SK-N-SH (cell line): ENCODE measurements at regions not wholly inside any gene's neighbourhood (a gene's known extent, or its start where the extent isn't known, plus 50 kb on each side); places are given as distances from the start of the nearest gene placed in this dataset.

Experiments
- CTCF ChIA-PET: fragments of 300-600, 350-600 bp; formaldehyde crosslinking; extraction: SDS; loops from one replicate; lab custom pipeline; 2021; lab: Yijun Ruan, JAX
- POLR2A ChIA-PET: fragments of 350-600 bp; sonication (Branson Sonifier 250); formaldehyde crosslinking; extraction: SDS; loops from one replicate; lab custom pipeline; 2020; ENCODE audit warnings: antibody characterized with exemption, inconsistent platforms; lab: Yijun Ruan, JAX
- DNase-seq: peaks from one replicate; pipeline ENCODE4 v3.0.0; 2012
- H2AFZ ChIP-seq: fragments of 200-600 bp; sonication (generic); 2 replicates; pipeline ENCODE4 v1.8.1; 2016; ENCODE audit warnings: antibody characterized with exemption, mild to moderate bottlenecking, low read depth
- H3F3A ChIP-seq: fragments of 200-600 bp; sonication (generic); replicated peaks from 2 replicates; pipeline ENCODE3; 2016; ENCODE audit warnings: antibody characterized with exemption, mild to moderate bottlenecking; ENCODE audit not compliant: insufficient read depth
- H3K27ac ChIP-seq, 2 experiments: fragments of 200-500 bp in 1 of 2; fragments of 200-600 bp in 1 of 2; sonication (Bioruptor generic) in 1 of 2; sonication (generic), shearing (Covaris generic) in 1 of 2; 2 replicates each; pipeline versions ENCODE4 v1.5.1 to v1.6.1; 2014 to 2016; ENCODE audit warnings: low read depth in 2 of 2, inconsistent platforms in 1 of 2, low read length in 1 of 2, mild to moderate bottlenecking in 1 of 2, mixed read lengths in 1 of 2
- H3K27me3 ChIP-seq: fragments of 200-600 bp; sonication (generic), shearing (Covaris generic); 2 replicates; pipeline ENCODE4 v1.6.1; 2016; ENCODE audit warnings: mixed run types; ENCODE audit not compliant: insufficient read depth
- H3K36me3 ChIP-seq, 2 experiments: fragments of 200-500 bp in 1 of 2; fragments of 200-600 bp in 1 of 2; sonication (Bioruptor generic) in 1 of 2; sonication (generic) in 1 of 2; replicated peaks in 1 of 2; 2 replicates each; pipeline versions ENCODE3 to v1.5.1; 2014 to 2016; ENCODE audit warnings: low read length in 1 of 2, mild to moderate bottlenecking in 1 of 2; ENCODE audit not compliant: insufficient read depth in 2 of 2, control insufficient read depth in 1 of 2
- H3K4me1 ChIP-seq, 2 experiments: fragments of 200-500 bp in 1 of 2; fragments of 200-600 bp in 1 of 2; sonication (Bioruptor generic) in 1 of 2; sonication (generic), shearing (Covaris generic) in 1 of 2; 2 replicates each; pipeline versions ENCODE4 v1.5.1 to v1.6.1; 2014 to 2016; ENCODE audit warnings: low read depth in 1 of 2, low read length in 1 of 2, mixed run types in 1 of 2; ENCODE audit not compliant: insufficient read depth in 2 of 2, control insufficient read depth in 1 of 2
- H3K4me2 ChIP-seq: fragments of 200-600 bp; sonication (generic), shearing (Covaris generic); 2 replicates; pipeline ENCODE4 v1.6.1; 2017; ENCODE audit warnings: mixed run types
- H3K4me3 ChIP-seq, 2 experiments: fragments of 200-500 bp in 1 of 2; fragments of 200-600 bp in 1 of 2; sonication (Bioruptor generic) in 1 of 2; sonication (generic), shearing (Covaris generic) in 1 of 2; 2 replicates each; pipeline versions ENCODE4 v1.5.1 to v1.8.1; 2014 to 2016; ENCODE audit warnings: low read depth in 2 of 2, inconsistent platforms in 1 of 2, low read length in 1 of 2, mild to moderate bottlenecking in 1 of 2, mixed read lengths in 1 of 2, moderate library complexity in 1 of 2
- H3K79me2 ChIP-seq: fragments of 200-600 bp; sonication (generic); 2 replicates; pipeline ENCODE4 v1.8.1; 2017; ENCODE audit warnings: mild to moderate bottlenecking; ENCODE audit not compliant: insufficient read depth
- H3K9ac ChIP-seq: fragments of 200-600 bp; sonication (generic); 2 replicates; pipeline ENCODE4 v1.6.1; 2017; ENCODE audit warnings: mixed run types
- H3K9me2 ChIP-seq: fragments of 200-600 bp; sonication (generic); 2 replicates; pipeline ENCODE4 v1.6.1; 2017; ENCODE audit warnings: mixed run types
- H3K9me3 ChIP-seq: fragments of 200-600 bp; sonication (generic); 2 replicates; pipeline ENCODE4 v1.6.1; 2017; ENCODE audit warnings: mixed run types, mild to moderate bottlenecking, moderate library complexity
- H4K20me1 ChIP-seq: fragments of 200-600 bp; sonication (generic); 2 replicates; pipeline ENCODE4 v1.6.1; 2017; ENCODE audit warnings: mild to moderate bottlenecking, mixed run types; ENCODE audit not compliant: insufficient read depth
- CHD2 ChIP-seq: fragments of 150-350 bp; IDR thresholded peaks from 2 replicates; pipeline ENCODE4 v1.6.1; 2018; ENCODE audit warnings: low read length; ENCODE audit not compliant: partially characterized antibody
- FOXJ3 ChIP-seq: sonication (generic); formaldehyde crosslinking; IDR thresholded peaks from 2 replicates; pipeline ENCODE4 v1.5.1; 2020; ENCODE audit warnings: mild to moderate bottlenecking, missing genetic modification reagents
- FOXM1 ChIP-seq: IDR thresholded peaks from 2 replicates; pipeline ENCODE4 v1.4.0; 2012; ENCODE audit warnings: low read depth, mild to moderate bottlenecking
- GABPA ChIP-seq: IDR thresholded peaks from 2 replicates; pipeline ENCODE4 v1.4.0; 2012; ENCODE audit warnings: low read depth, mild to moderate bottlenecking
- GATA2 ChIP-seq: sonication (generic); formaldehyde crosslinking; IDR thresholded peaks from 2 replicates; pipeline ENCODE4 v1.5.0; 2020; ENCODE audit warnings: mild to moderate bottlenecking, missing genetic modification reagents
- JUND ChIP-seq: IDR thresholded peaks from 2 replicates; pipeline ENCODE4 v1.4.0; 2012
- MEF2A ChIP-seq: IDR thresholded peaks from 2 replicates; pipeline ENCODE4 v1.4.0; 2012; ENCODE audit warnings: low read depth, borderline replicate concordance
- NFIC ChIP-seq: IDR thresholded peaks from 2 replicates; pipeline ENCODE4 v1.4.0; 2012; ENCODE audit warnings: borderline replicate concordance
- NRF1 ChIP-seq: IDR thresholded peaks from 2 replicates; pipeline ENCODE4 v1.6.1; 2012; ENCODE audit warnings: low read depth, mild to moderate bottlenecking, low read length
- POLR2AphosphoS5 ChIP-seq: IDR thresholded peaks from 2 replicates; pipeline ENCODE4 v1.6.1; 2012; ENCODE audit warnings: low read depth, low read length
- SMC3 ChIP-seq: IDR thresholded peaks from 2 replicates; pipeline ENCODE4 v1.6.1; 2012; ENCODE audit warnings: low read depth, low read length, improper control_type of control experiment
- TAF1 ChIP-seq: IDR thresholded peaks from 2 replicates; pipeline ENCODE4 v1.6.1; 2012; ENCODE audit warnings: low read depth, mild to moderate bottlenecking, low read length, moderate library complexity, borderline replicate concordance
- TCF12 ChIP-seq: IDR thresholded peaks from 2 replicates; pipeline ENCODE4 v1.4.0; 2012
- YY1 ChIP-seq: IDR thresholded peaks from 2 replicates; pipeline ENCODE4 v1.4.0; 2012; ENCODE audit warnings: low read depth, mild to moderate bottlenecking
- WGBS: methylation state at CpG from one replicate; pipeline ENCODE4 v1.1.6; 2017; ENCODE audit warnings: low lambda C conversion rate; 5-methylcytosine and 5-hydroxymethylcytosine counted together
- TF ChIP-seq, protein P1 (sequence below): IDR thresholded peaks from 2 replicates; pipeline ENCODE4 v1.4.0; 2012; ENCODE audit warnings: low read depth
- TF ChIP-seq, protein P2 (sequence below): fragments of 200-600 bp; sonication (generic); IDR thresholded peaks from 2 replicates; pipeline ENCODE4 v1.6.1; 2017; ENCODE audit warnings: antibody characterized with exemption, mild to moderate bottlenecking, moderate library complexity

DNA sequence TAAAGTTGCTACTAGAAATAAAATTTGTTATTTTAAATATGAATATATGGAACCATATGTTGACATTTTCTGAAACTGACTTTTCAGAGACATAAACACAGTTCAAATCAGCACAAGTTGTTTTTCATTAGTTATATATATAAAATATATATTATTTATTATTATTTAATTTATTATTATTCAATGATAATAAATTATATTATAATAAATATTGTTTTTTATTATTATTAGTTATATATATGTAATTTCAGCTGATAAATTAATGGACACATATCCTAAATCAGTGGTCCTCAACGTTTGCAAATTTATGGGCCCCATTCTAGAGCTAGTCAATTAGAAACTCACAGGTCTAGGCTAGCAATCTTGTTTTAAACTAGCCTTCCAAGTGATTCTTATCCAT, 809.3 kb downstream of the C4orf33 start:
- 0% methylated on average over 1 of the region's 1 CpG for WGBS
- no peaks in the 10 kb centered on the region for H3K9me2 ChIP-seq
- POLR2A ChIA-PET = no interaction called here
- H3K9ac ChIP-seq = no peak overlapping the region
- no peaks in the 10 kb centered on the region for H3K79me2 ChIP-seq
- H3F3A ChIP-seq = no peaks in the 10 kb centered on the region
- H3K4me3 ChIP-seq = no peak overlapping the region
- CTCF ChIA-PET = interaction anchor here (0.6 kb wide), 1 partner anchor 1262 kb away, joined by 3 read pairs; no protein-coding TSS in a partner anchor
- no peak for TF ChIP-seq JUND
- TF ChIP-seq NRF1 = no peak
- TF ChIP-seq SMC3 = no peak
- no peak for TF ChIP-seq GATA2
- no peak for TF ChIP-seq GABPA
- TF ChIP-seq TAF1 = no peak
- no peak for TF ChIP-seq YY1
- TF ChIP-seq, protein P1, sequence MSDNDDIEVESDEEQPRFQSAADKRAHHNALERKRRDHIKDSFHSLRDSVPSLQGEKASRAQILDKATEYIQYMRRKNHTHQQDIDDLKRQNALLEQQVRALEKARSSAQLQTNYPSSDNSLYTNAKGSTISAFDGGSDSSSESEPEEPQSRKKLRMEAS = no peak
- TF ChIP-seq, protein P2, sequence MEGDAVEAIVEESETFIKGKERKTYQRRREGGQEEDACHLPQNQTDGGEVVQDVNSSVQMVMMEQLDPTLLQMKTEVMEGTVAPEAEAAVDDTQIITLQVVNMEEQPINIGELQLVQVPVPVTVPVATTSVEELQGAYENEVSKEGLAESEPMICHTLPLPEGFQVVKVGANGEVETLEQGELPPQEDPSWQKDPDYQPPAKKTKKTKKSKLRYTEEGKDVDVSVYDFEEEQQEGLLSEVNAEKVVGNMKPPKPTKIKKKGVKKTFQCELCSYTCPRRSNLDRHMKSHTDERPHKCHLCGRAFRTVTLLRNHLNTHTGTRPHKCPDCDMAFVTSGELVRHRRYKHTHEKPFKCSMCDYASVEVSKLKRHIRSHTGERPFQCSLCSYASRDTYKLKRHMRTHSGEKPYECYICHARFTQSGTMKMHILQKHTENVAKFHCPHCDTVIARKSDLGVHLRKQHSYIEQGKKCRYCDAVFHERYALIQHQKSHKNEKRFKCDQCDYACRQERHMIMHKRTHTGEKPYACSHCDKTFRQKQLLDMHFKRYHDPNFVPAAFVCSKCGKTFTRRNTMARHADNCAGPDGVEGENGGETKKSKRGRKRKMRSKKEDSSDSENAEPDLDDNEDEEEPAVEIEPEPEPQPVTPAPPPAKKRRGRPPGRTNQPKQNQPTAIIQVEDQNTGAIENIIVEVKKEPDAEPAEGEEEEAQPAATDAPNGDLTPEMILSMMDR = no peak
- TF ChIP-seq FOXM1 = no peak
- no peak for TF ChIP-seq FOXJ3 (CRISPR knock-in tag)
- H3K27me3 ChIP-seq = no peaks in the 10 kb centered on the region
- H2AFZ ChIP-seq = no peak overlapping the region
- H4K20me1 ChIP-seq = no peaks in the 10 kb centered on the region
- H3K4me2 ChIP-seq = no peak overlapping the region
- no peak overlapping the region for H3K27ac ChIP-seq
- no peaks in the 10 kb centered on the region for H3K36me3 ChIP-seq
- DNase-seq = no peak
- no peaks in the 10 kb centered on the region for H3K9me3 ChIP-seq
- no peaks in the 10 kb centered on the region for H3K4me1 ChIP-seq

DNA sequence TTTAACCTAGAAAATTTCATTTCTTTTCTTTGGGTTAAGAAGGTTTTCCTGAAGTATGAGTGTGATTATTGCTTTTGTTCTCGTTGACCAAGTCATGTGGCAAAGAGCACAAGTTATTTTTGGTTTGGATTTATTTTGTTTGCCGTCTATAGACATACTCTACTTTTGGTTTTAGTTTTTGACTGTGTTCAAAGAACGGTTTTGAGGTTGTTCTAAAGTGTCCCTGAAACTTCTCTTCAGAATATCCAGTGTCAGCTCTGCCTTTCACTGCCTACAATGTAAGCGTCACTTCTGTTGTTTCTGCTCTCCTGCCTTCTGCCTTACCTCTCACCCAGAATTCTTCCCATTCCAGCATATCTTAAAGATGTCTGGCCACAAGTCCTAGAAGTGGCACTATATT, 812.2 kb downstream of the C4orf33 start:
- WGBS = under 1% methylated on average over 4 of the region's 4 CpGs
- POLR2A ChIA-PET = no interaction called here

More for the DNA sequence above, 812.2 kb downstream of the C4orf33 start:
- Histone ChIP-seq H3F3A (no peaks in the 10 kb centered on the region), H3K9me3 (no peaks in the 10 kb centered on the region), H3K4me1 (no peaks in the 10 kb centered on the region), H3K4me2 (no peak overlapping the region), H3K27ac (no peak overlapping the region), H3K36me3 (no peaks in the 10 kb centered on the region), H3K79me2 (no peaks in the 10 kb centered on the region), H3K9ac (no peak overlapping the region), H4K20me1 (no peaks in the 10 kb centered on the region), H2AFZ (no peak overlapping the region), H3K27me3 (no peaks in the 10 kb centered on the region), H3K9me2 (no peaks in the 10 kb centered on the region), H3K4me3 (no peak overlapping the region)
- TF ChIP-seq NFIC = no peak
- no peak for TF ChIP-seq TCF12
- no peak for TF ChIP-seq POLR2AphosphoS5
- TF ChIP-seq, protein P1 = no peak
- no peak for TF ChIP-seq MEF2A
- TF ChIP-seq FOXM1 = no peak
- TF ChIP-seq SMC3 = no peak
- TF ChIP-seq CHD2 = no peak
- no peak for DNase-seq
- CTCF ChIA-PET = no interaction called here
